ENCODE measurements at regions not wholly inside any gene's neighbourhood (a gene's known extent, or its start where the extent isn't known, plus 50 kb on each side); places are given as distances from the start of the nearest gene placed in this dataset.

DNA sequence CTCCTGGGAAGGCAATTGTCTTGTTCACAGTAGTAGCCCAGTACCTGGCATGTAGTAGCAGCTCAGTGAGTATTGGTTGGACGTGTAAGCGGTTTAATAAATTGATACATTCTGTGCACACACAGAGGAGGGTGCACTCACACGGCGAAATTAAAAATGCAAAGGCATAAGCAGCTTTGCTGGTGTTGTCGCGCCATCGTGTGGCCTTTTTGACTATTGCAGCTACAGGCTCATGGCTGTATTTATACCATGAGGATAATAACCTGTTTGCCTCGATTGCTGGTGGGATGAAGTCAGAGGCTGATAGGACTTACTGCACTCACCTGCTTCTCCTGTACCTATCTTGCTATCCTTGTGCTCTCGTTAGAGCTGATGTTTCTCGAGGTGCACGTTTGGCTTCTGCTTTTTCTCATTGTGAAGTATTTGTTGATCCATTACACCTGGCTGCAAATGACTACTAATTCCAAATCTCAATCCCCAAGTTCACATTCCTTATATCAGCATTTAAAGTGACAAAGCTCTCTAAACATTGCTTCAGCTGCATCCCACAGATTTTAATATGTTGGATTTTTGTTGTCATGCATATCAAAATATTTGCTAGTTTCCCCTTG is 61.5 kb downstream of the TBXT start:
- H3K4me2 ChIP-seq (ENCODE audit: low read length) = no peak overlapping the region
- H3K9me3 ChIP-seq (ENCODE audit: low read length) = peaks cover 9% of the 10 kb centered on the region
- H2AFZ ChIP-seq (ENCODE audit: low read depth, low read length) = no peak overlapping the region
- no peaks in the 10 kb centered on the region for H3K79me2 ChIP-seq (replicated peaks; ENCODE audit: insufficient read depth, low read length)
- H3F3A ChIP-seq (ENCODE audit: insufficient read depth, low read length, poor library complexity, severe bottlenecking) = no peaks in the 10 kb centered on the region
- H3K27ac ChIP-seq (ENCODE audit: low read length) = no peak overlapping the region
- TF ChIP-seq TAF1 (IDR thresholded peaks at IDR 0.05; ENCODE audit: low read depth) = no peak
- no peak for TF ChIP-seq EZH2 (IDR thresholded peaks at IDR 0.05; ENCODE audit: borderline replicate concordance, insufficient read depth, low read length, poor library complexity, severe bottlenecking)
- TF ChIP-seq, protein P1, sequence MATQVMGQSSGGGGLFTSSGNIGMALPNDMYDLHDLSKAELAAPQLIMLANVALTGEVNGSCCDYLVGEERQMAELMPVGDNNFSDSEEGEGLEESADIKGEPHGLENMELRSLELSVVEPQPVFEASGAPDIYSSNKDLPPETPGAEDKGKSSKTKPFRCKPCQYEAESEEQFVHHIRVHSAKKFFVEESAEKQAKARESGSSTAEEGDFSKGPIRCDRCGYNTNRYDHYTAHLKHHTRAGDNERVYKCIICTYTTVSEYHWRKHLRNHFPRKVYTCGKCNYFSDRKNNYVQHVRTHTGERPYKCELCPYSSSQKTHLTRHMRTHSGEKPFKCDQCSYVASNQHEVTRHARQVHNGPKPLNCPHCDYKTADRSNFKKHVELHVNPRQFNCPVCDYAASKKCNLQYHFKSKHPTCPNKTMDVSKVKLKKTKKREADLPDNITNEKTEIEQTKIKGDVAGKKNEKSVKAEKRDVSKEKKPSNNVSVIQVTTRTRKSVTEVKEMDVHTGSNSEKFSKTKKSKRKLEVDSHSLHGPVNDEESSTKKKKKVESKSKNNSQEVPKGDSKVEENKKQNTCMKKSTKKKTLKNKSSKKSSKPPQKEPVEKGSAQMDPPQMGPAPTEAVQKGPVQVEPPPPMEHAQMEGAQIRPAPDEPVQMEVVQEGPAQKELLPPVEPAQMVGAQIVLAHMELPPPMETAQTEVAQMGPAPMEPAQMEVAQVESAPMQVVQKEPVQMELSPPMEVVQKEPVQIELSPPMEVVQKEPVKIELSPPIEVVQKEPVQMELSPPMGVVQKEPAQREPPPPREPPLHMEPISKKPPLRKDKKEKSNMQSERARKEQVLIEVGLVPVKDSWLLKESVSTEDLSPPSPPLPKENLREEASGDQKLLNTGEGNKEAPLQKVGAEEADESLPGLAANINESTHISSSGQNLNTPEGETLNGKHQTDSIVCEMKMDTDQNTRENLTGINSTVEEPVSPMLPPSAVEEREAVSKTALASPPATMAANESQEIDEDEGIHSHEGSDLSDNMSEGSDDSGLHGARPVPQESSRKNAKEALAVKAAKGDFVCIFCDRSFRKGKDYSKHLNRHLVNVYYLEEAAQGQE (IDR thresholded peaks at IDR 0.05; ENCODE audit: borderline replicate concordance) = no peak
- TF ChIP-seq MXI1 (conservative IDR thresholded peaks at IDR 0.05; ENCODE audit: poor library complexity, severe bottlenecking) = peak; percentile 25
- peak; percentile 23 for TF ChIP-seq EP300 (conservative IDR thresholded peaks at IDR 0.05; ENCODE audit: poor library complexity, severe bottlenecking)
- TF ChIP-seq RAD21 (conservative IDR thresholded peaks at IDR 0.05) = peak; percentile 100
- TF ChIP-seq SMC3 (conservative IDR thresholded peaks at IDR 0.05; ENCODE audit: poor library complexity) = peak; percentile 100
- TF ChIP-seq POLR2AphosphoS5 (IDR thresholded peaks at IDR 0.05) = no peak
- TF ChIP-seq, protein P2, sequence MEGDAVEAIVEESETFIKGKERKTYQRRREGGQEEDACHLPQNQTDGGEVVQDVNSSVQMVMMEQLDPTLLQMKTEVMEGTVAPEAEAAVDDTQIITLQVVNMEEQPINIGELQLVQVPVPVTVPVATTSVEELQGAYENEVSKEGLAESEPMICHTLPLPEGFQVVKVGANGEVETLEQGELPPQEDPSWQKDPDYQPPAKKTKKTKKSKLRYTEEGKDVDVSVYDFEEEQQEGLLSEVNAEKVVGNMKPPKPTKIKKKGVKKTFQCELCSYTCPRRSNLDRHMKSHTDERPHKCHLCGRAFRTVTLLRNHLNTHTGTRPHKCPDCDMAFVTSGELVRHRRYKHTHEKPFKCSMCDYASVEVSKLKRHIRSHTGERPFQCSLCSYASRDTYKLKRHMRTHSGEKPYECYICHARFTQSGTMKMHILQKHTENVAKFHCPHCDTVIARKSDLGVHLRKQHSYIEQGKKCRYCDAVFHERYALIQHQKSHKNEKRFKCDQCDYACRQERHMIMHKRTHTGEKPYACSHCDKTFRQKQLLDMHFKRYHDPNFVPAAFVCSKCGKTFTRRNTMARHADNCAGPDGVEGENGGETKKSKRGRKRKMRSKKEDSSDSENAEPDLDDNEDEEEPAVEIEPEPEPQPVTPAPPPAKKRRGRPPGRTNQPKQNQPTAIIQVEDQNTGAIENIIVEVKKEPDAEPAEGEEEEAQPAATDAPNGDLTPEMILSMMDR (IDR thresholded peaks at IDR 0.05; ENCODE audit: poor library complexity, severe bottlenecking) = peak; percentile 99
- no peaks in the 10 kb centered on the region for H3K9me2 ChIP-seq (ENCODE audit: insufficient read depth, low read length)
- H4K20me1 ChIP-seq (ENCODE audit: insufficient read depth) = no peaks in the 10 kb centered on the region
- no peak overlapping the region for H3K4me3 ChIP-seq (ENCODE audit: low read length)
- H3K9ac ChIP-seq (ENCODE audit: low read length) = no peak overlapping the region
- no peaks in the 10 kb centered on the region for H3K27me3 ChIP-seq (ENCODE audit: insufficient read depth, low read depth, low read length)
- H3K36me3 ChIP-seq (ENCODE audit: insufficient read depth, low read length) = no peaks in the 10 kb centered on the region

DNA sequence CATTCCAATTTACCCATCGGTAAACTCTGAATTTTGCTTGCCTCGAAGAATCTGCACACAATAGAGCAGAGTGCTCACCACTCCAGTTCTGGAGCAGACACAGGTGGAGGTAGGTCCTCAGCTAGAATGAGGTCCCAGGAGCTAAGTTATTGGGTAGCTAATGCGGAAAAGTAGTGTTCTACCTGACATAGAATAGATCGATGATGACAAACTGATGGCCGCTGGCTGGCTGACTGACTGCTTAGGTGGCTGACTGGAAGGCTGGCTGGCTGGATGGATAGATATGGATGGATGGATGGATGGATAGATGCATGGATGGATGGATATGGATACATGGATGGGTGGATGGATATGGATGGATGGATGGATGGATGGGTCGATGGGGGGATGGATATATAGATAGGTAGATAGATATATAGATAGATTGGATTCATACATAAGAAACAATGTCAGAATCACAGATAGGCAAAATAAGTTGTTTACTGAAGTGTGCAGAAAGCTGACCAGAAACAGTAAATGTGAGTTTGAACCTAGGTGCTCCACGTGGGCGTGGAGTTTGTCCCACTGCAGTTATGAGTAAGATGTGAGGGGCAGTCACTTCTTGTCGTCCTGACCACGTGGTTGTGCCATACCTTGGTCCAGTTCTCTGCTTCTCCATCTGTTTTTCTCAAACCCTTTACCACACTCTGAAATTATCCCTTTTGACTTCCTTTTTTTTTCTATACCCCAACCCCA is 62.1 kb downstream of the TBXT start:
- H3K79me2 ChIP-seq (replicated peaks; ENCODE audit: insufficient read depth, low read length) = no peaks in the 10 kb centered on the region
- TF ChIP-seq TAF1 (IDR thresholded peaks at IDR 0.05; ENCODE audit: low read depth) = no peak
- no peak for TF ChIP-seq RAD21 (conservative IDR thresholded peaks at IDR 0.05)
- TF ChIP-seq, protein P2 (IDR thresholded peaks at IDR 0.05; ENCODE audit: poor library complexity, severe bottlenecking) = no peak
- no peak for TF ChIP-seq EP300 (conservative IDR thresholded peaks at IDR 0.05; ENCODE audit: poor library complexity, severe bottlenecking)
- TF ChIP-seq, protein P1 (IDR thresholded peaks at IDR 0.05; ENCODE audit: borderline replicate concordance) = no peak
- no peak for TF ChIP-seq MXI1 (conservative IDR thresholded peaks at IDR 0.05; ENCODE audit: poor library complexity, severe bottlenecking)
- TF ChIP-seq SMC3 (conservative IDR thresholded peaks at IDR 0.05; ENCODE audit: poor library complexity) = no peak
- no peak for TF ChIP-seq POLR2AphosphoS5 (IDR thresholded peaks at IDR 0.05)
- TF ChIP-seq EZH2 (IDR thresholded peaks at IDR 0.05; ENCODE audit: borderline replicate concordance, insufficient read depth, low read length, poor library complexity, severe bottlenecking) = no peak
- H3K9me3 ChIP-seq (ENCODE audit: low read length) = peaks cover 11% of the 10 kb centered on the region
- H4K20me1 ChIP-seq (ENCODE audit: insufficient read depth) = no peaks in the 10 kb centered on the region
- no peak overlapping the region for H2AFZ ChIP-seq (ENCODE audit: low read depth, low read length)
- H3K9me2 ChIP-seq (ENCODE audit: insufficient read depth, low read length) = no peaks in the 10 kb centered on the region
- no peaks in the 10 kb centered on the region for H3F3A ChIP-seq (ENCODE audit: insufficient read depth, low read length, poor library complexity, severe bottlenecking)
- H3K4me3 ChIP-seq (ENCODE audit: low read length) = no peak overlapping the region
- no peak overlapping the region for H3K27ac ChIP-seq (ENCODE audit: low read length)
- no peak overlapping the region for H3K9ac ChIP-seq (ENCODE audit: low read length)
- no peaks in the 10 kb centered on the region for H3K27me3 ChIP-seq (ENCODE audit: insufficient read depth, low read depth, low read length)
- H3K4me2 ChIP-seq (ENCODE audit: low read length) = no peak overlapping the region
- no peaks in the 10 kb centered on the region for H3K36me3 ChIP-seq (ENCODE audit: insufficient read depth, low read length)

All from neural cell (in vitro differentiated cells).